GM12864 (cell line): ENCODE measurements at regions not wholly inside any gene's neighbourhood (a gene's known extent, or its start where the extent isn't known, plus 50 kb on each side); places are given as distances from the start of the nearest gene placed in this dataset.

Source experiments
- DNase-seq: peaks from one replicate; pipeline ENCODE4 v3.0.0-alpha.2; 2011; ENCODE audit warnings: low read depth
- H3K4me3 ChIP-seq: 2 replicates; pipeline ENCODE4 v1.5.1; 2011; ENCODE audit warnings: mild to moderate bottlenecking, low read depth, low read length, control low read depth
- TF ChIP-seq, protein P1 (sequence below): IDR thresholded peaks from 2 replicates; pipeline ENCODE4 v1.5.1; 2011; ENCODE audit warnings: low read depth, mild to moderate bottlenecking, moderate library complexity, low read length, control low read depth, inconsistent platforms; ENCODE audit errors: missing control alignments

DNA sequence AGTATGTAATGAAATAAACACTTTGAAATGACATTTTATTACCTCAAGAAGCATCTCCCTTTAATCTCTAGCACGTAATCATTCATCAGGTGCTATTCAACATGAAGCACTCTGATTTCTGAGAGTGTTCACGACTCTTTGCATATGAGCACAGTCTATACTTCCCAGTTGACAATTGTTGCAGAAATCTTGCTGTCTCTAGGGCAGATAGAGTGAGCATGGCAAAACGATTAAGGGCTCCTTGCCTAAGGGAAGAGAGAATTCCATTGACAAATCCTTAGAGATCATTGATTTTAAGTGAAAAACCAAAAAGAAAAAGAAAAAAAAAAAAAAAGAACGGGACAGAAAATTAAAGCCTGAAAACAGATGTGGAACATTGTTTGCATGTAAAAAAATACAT, 107.6 kb downstream of the C12orf50 start:
- TF ChIP-seq, protein P1, sequence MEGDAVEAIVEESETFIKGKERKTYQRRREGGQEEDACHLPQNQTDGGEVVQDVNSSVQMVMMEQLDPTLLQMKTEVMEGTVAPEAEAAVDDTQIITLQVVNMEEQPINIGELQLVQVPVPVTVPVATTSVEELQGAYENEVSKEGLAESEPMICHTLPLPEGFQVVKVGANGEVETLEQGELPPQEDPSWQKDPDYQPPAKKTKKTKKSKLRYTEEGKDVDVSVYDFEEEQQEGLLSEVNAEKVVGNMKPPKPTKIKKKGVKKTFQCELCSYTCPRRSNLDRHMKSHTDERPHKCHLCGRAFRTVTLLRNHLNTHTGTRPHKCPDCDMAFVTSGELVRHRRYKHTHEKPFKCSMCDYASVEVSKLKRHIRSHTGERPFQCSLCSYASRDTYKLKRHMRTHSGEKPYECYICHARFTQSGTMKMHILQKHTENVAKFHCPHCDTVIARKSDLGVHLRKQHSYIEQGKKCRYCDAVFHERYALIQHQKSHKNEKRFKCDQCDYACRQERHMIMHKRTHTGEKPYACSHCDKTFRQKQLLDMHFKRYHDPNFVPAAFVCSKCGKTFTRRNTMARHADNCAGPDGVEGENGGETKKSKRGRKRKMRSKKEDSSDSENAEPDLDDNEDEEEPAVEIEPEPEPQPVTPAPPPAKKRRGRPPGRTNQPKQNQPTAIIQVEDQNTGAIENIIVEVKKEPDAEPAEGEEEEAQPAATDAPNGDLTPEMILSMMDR = no peak
- no peak for DNase-seq
- no peak overlapping the region for H3K4me3 ChIP-seq

GRCh38 chr12:87920139-87920538, 109.1 kb downstream of the C12orf50 start:
- TF ChIP-seq, protein P1 = no peak
- no peak overlapping the region for H3K4me3 ChIP-seq
- DNase-seq = no peak

DNA sequence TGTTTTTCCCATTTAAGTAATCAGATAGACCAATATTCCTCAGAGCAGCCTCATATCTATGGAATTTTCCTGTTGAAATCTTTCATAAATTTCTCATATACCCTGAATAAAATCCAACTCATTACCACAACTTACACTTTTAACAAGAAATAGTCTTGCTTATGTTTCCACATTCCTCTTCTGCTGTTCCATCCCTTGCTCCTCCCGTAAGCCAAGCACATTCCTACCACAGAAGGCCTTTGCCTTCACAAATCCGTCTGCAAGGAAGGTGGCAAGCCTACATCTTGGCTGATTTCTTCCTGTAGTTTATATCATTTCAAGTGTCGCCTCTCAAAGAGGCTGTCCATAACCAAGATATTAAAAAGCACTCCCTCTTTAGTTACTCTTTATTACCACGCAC, 127.7 kb downstream of the C12orf50 start:
- no peak overlapping the region for H3K4me3 ChIP-seq

GRCh38 chr12:87897662-87898061, 131.5 kb downstream of the C12orf50 start:
- no peak for DNase-seq
- TF ChIP-seq, protein P1 = no peak
- H3K4me3 ChIP-seq = no peak overlapping the region

More for the DNA sequence above, 127.7 kb downstream of the C12orf50 start:
- no peak for DNase-seq
- TF ChIP-seq, protein P1 = no peak

GRCh38 chr12:87883806-87884205, 145.4 kb downstream of the C12orf50 start:
- no peak for DNase-seq
- TF ChIP-seq, protein P1 = no peak
- no peak overlapping the region for H3K4me3 ChIP-seq

DNA sequence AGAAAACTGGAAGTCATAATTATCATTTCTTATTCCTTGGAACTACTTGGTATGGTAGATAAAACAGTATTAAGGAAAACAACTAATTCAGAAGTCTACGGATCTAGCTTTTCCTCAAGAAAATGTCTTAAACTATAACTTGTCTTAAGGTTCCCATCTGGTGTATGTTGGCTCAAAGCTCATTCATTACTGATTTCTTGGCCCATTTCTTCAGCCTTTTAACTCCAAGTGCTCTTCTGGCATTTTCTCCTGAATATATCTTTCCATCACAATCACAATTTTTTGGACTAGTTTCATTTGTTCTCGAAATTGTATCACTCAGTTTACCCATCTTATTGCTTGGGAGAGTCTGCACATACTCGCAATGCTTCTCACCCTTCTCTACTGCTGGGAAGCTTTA, 150.1 kb downstream of the C12orf50 start:
- no peak overlapping the region for H3K4me3 ChIP-seq
- TF ChIP-seq, protein P1 = no peak
- no peak for DNase-seq
